Right lobe of liver (tissue), 4 donors: ENCODE measurements at regions not wholly inside any gene's neighbourhood (a gene's known extent, or its start where the extent isn't known, plus 50 kb on each side); places are given as distances from the start of the nearest gene placed in this dataset.

Experiments
- POLR2A ChIP-seq: fragments of 450-650 bp; IDR thresholded peaks from one replicate; pipeline ENCODE4 v1.6.1; 2017; ENCODE audit warnings: antibody characterized with exemption, mild to moderate bottlenecking
- TF ChIP-seq, protein P1 (sequence below), 4 donors: fragments of 200-600 bp in 3 of 4; fragments of 450-650 bp in 1 of 4; IDR thresholded peaks; one replicate each; pipeline versions ENCODE4 v1.5.1 to v1.8.0; 2016 to 2022; ENCODE audit warnings: antibody characterized with exemption in 4 of 4, mild to moderate bottlenecking in 2 of 4
- donor health status: DM: no; HTN: no; CAD: no.
- donor health status: DM: no; HTN: no; CAD: no.
- donor health status: DM: no; HTN: yes; CAD: no.

DNA sequence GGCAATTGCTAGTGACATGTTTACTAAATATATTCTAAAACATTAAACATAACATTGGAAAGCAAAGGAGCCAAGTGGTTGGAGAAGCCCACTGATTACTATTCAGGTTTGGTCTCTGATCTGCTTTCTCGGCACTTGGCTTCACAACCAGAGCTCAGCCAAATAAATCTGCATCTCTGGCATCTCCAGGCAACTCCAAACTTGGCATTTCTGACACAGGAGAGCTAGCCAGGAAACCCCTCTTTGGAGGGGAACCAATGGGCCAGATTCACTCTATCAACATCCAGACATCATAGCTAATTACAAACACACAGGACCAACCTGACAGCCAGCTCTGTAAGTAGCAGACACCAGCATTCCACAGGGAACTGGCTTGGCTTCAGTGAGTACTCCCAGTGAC is 150.3 kb upstream of the ETAA1 start:
- TF ChIP-seq, protein P1, sequence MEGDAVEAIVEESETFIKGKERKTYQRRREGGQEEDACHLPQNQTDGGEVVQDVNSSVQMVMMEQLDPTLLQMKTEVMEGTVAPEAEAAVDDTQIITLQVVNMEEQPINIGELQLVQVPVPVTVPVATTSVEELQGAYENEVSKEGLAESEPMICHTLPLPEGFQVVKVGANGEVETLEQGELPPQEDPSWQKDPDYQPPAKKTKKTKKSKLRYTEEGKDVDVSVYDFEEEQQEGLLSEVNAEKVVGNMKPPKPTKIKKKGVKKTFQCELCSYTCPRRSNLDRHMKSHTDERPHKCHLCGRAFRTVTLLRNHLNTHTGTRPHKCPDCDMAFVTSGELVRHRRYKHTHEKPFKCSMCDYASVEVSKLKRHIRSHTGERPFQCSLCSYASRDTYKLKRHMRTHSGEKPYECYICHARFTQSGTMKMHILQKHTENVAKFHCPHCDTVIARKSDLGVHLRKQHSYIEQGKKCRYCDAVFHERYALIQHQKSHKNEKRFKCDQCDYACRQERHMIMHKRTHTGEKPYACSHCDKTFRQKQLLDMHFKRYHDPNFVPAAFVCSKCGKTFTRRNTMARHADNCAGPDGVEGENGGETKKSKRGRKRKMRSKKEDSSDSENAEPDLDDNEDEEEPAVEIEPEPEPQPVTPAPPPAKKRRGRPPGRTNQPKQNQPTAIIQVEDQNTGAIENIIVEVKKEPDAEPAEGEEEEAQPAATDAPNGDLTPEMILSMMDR (IDR thresholded peaks at IDR 0.05): no peak
- no peak for TF ChIP-seq POLR2A
